OCI-LY1 (cell line): ENCODE measurements at regions not wholly inside any gene's neighbourhood (a gene's known extent, or its start where the extent isn't known, plus 50 kb on each side); places are given as distances from the start of the nearest gene placed in this dataset.

Experiments used
- H2AFZ ChIP-seq: fragments of 200-600 bp; sonication (generic), shearing (Covaris generic); 2 replicates; pipeline ENCODE4 v1.6.0; 2014; ENCODE audit warnings: antibody characterized with exemption, mild to moderate bottlenecking, low read length
- H3F3A ChIP-seq: fragments of 200-600 bp; sonication (generic), shearing (Covaris generic); 2 replicates; pipeline ENCODE4 v1.6.0; 2014; ENCODE audit warnings: mild to moderate bottlenecking, antibody characterized with exemption, low read length, moderate library complexity; ENCODE audit not compliant: insufficient read depth
- H3K27ac ChIP-seq: fragments of 200-600 bp; sonication (generic); 2 replicates; pipeline ENCODE4 v1.5.1; 2014; ENCODE audit warnings: low read length, mixed run types, mild to moderate bottlenecking, low read depth; ENCODE audit not compliant: poor library complexity, severe bottlenecking
- H3K27me3 ChIP-seq: fragments of 200-600 bp; sonication (generic); 2 replicates; pipeline ENCODE4 v1.6.0; 2014; ENCODE audit warnings: antibody characterized with exemption, mild to moderate bottlenecking, low read length, moderate library complexity; ENCODE audit not compliant: insufficient read depth
- H3K36me3 ChIP-seq: fragments of 200-600 bp; sonication (generic); 2 replicates; pipeline ENCODE4 v1.6.1; 2014; ENCODE audit warnings: mild to moderate bottlenecking, antibody characterized with exemption, low read length, moderate library complexity, mixed read lengths; ENCODE audit not compliant: insufficient read depth
- H3K4me1 ChIP-seq: fragments of 200-600 bp; sonication (generic); 2 replicates; pipeline ENCODE4 v1.5.1; 2014; ENCODE audit warnings: mild to moderate bottlenecking, low read length, moderate library complexity; ENCODE audit not compliant: insufficient read depth, severe bottlenecking
- H3K4me2 ChIP-seq: fragments of 200-600 bp; sonication (generic), shearing (Covaris generic); 2 replicates; pipeline ENCODE4 v1.6.1; 2014; ENCODE audit warnings: low read length
- H3K4me3 ChIP-seq: fragments of 200-600 bp; sonication (generic); 2 replicates; pipeline ENCODE4 v1.5.1; 2014; ENCODE audit warnings: low read length, low read depth, mild to moderate bottlenecking, mixed read lengths; ENCODE audit not compliant: poor library complexity, severe bottlenecking
- H3K79me2 ChIP-seq: fragments of 200-600 bp; shearing (Covaris generic); 2 replicates; pipeline ENCODE4 v1.6.1; 2016; ENCODE audit warnings: mixed run types, low read length, mixed read lengths; ENCODE audit not compliant: insufficient read depth
- H3K9ac ChIP-seq: fragments of 200-600 bp; sonication (generic), shearing (Covaris generic); 2 replicates; pipeline ENCODE4 v1.6.1; 2014; ENCODE audit warnings: mild to moderate bottlenecking, low read length, mixed read lengths
- H3K9me2 ChIP-seq: fragments of 200-600 bp; sonication (generic), shearing (Covaris generic); 2 replicates; pipeline ENCODE4 v1.6.1; 2014; ENCODE audit warnings: low read depth, mild to moderate bottlenecking, low read length, mixed read lengths
- H3K9me3 ChIP-seq: fragments of 200-600 bp; shearing (Covaris generic); 2 replicates; pipeline ENCODE4 v1.6.1; 2014; ENCODE audit warnings: low read length, mixed read lengths
- H4K20me1 ChIP-seq: fragments of 200-600 bp; sonication (generic), shearing (Covaris generic); 2 replicates; pipeline ENCODE4 v1.6.0; 2016; ENCODE audit warnings: mild to moderate bottlenecking, low read length; ENCODE audit not compliant: insufficient read depth
- EZH2 ChIP-seq: fragments of 200-600 bp; sonication (generic), shearing (Covaris generic); IDR thresholded peaks from 2 replicates; pipeline ENCODE4 v1.8.0; 2017; ENCODE audit warnings: borderline replicate concordance, mixed run types, mild to moderate bottlenecking, antibody characterized with exemption, low read length, moderate library complexity, mixed read lengths
- TF ChIP-seq, protein P1 (sequence below): fragments of 200-600 bp; sonication (generic), shearing (Covaris generic); IDR thresholded peaks from 2 replicates; pipeline ENCODE4 v1.5.1; 2017; ENCODE audit warnings: mild to moderate bottlenecking, antibody characterized with exemption, low read length, moderate library complexity, mixed read lengths

- no peaks in the 10 kb centered on the region for H3K9me3 ChIP-seq
- no peaks in the 10 kb centered on the region for H3K36me3 ChIP-seq
- H3F3A ChIP-seq = no peaks in the 10 kb centered on the region
- H3K27me3 ChIP-seq = no peaks in the 10 kb centered on the region; the same call in 1 of the 2 replicates
- H2AFZ ChIP-seq = no peak overlapping the region
- no peaks in the 10 kb centered on the region for H3K9me2 ChIP-seq
- H3K4me2 ChIP-seq = no peak overlapping the region
- no peak overlapping the region for H3K4me3 ChIP-seq
- no peak overlapping the region for H3K27ac ChIP-seq
- H3K9ac ChIP-seq = no peak overlapping the region
- H3K4me1 ChIP-seq = no peaks in the 10 kb centered on the region
- H3K79me2 ChIP-seq = no peaks in the 10 kb centered on the region
- no peaks in the 10 kb centered on the region for H4K20me1 ChIP-seq
- TF ChIP-seq, protein P1, sequence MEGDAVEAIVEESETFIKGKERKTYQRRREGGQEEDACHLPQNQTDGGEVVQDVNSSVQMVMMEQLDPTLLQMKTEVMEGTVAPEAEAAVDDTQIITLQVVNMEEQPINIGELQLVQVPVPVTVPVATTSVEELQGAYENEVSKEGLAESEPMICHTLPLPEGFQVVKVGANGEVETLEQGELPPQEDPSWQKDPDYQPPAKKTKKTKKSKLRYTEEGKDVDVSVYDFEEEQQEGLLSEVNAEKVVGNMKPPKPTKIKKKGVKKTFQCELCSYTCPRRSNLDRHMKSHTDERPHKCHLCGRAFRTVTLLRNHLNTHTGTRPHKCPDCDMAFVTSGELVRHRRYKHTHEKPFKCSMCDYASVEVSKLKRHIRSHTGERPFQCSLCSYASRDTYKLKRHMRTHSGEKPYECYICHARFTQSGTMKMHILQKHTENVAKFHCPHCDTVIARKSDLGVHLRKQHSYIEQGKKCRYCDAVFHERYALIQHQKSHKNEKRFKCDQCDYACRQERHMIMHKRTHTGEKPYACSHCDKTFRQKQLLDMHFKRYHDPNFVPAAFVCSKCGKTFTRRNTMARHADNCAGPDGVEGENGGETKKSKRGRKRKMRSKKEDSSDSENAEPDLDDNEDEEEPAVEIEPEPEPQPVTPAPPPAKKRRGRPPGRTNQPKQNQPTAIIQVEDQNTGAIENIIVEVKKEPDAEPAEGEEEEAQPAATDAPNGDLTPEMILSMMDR = no peak
- no peak for TF ChIP-seq EZH2
These were observed 624.8 kb upstream of the RAB6C start for GRCh38 chr2:129354631-129355030.

DNA sequence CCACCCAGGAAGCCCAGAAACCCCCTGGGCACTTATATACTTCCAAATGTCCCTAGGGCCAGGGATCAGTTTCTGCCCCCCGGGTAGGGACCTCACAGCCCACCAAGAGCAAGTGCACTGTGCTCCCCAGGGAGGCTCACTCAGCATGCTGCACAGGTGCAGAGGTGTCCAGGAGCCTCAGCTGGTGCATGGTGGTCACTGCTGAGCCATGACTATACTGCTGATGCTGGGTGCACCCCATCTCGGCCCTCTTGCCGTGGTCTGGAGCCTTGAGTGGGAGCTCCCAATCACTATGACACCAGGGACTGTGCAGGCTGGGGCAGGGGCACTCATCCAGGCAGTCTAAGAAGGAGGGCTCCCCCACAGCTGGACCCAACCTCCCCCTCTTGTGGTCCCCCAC, 617.8 kb upstream of the RAB6C start:
- H2AFZ ChIP-seq = no peak overlapping the region
- no peaks in the 10 kb centered on the region for H3K36me3 ChIP-seq
- no peaks in the 10 kb centered on the region for H3F3A ChIP-seq
- no peak overlapping the region for H3K9ac ChIP-seq
- H3K79me2 ChIP-seq = no peaks in the 10 kb centered on the region
- H3K4me2 ChIP-seq = no peak overlapping the region
- no peaks in the 10 kb centered on the region for H4K20me1 ChIP-seq
- no peak overlapping the region for H3K4me3 ChIP-seq
- no peaks in the 10 kb centered on the region for H3K27me3 ChIP-seq
- no peaks in the 10 kb centered on the region for H3K9me3 ChIP-seq
- no peaks in the 10 kb centered on the region for H3K9me2 ChIP-seq
- no peaks in the 10 kb centered on the region for H3K4me1 ChIP-seq
- TF ChIP-seq, protein P1 = no peak
- TF ChIP-seq EZH2 = no peak
- H3K27ac ChIP-seq = no peak overlapping the region

DNA sequence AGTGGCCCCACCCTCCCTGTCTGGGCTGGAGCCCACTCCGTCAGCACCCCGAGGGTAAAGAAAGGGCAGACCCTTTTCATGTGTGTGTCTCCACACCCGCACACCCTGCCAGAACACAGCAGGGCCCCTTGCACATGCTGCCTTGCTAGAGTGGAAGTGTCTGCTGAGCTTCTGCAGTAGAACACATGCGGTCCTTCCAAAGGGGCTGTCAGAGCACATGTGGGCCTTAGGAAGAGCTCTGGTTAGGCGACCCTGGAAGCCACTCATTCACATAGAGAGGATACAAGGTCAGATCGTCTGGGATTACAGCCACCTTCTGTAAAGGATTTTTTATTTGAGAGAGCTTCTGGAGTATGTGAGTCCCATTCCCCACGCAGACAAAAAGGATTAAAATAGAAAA, 613.2 kb upstream of the RAB6C start:
- Histone ChIP-seq H3K4me3 (no peak overlapping the region), H3K9me2 (no peaks in the 10 kb centered on the region), H3K9ac (no peak overlapping the region), H3K27ac (no peak overlapping the region), H3F3A (no peaks in the 10 kb centered on the region), H3K9me3 (no peaks in the 10 kb centered on the region), H3K36me3 (no peaks in the 10 kb centered on the region), H3K4me1 (no peaks in the 10 kb centered on the region), H3K27me3 (no peaks in the 10 kb centered on the region), H2AFZ (no peak overlapping the region), H3K79me2 (no peaks in the 10 kb centered on the region), H4K20me1 (no peaks in the 10 kb centered on the region), H3K4me2 (no peak overlapping the region)
- TF ChIP-seq, protein P1 = no peak
- TF ChIP-seq EZH2 = no peak
